ENCODE measurements at regions not wholly inside any gene's neighbourhood (a gene's known extent, or its start where the extent isn't known, plus 50 kb on each side); places are given as distances from the start of the nearest gene placed in this dataset.

- no peak for TF ChIP-seq TAF1 (IDR thresholded peaks at IDR 0.05; ENCODE audit: low read depth, low read length)
- no peak for TF ChIP-seq POU5F1 (IDR thresholded peaks at IDR 0.05; ENCODE audit: low read depth, low read length)
- no peak for TF ChIP-seq POLR2A (IDR thresholded peaks at IDR 0.05; ENCODE audit: control extremely low read depth in 1 of 2, low read depth in 2 of 2, low read length in 2 of 2)
- no peak for TF ChIP-seq KDM4A (IDR thresholded peaks at IDR 0.05; ENCODE audit: low read depth, low read length, severe bottlenecking)
- no peak for TF ChIP-seq RNF2 (IDR thresholded peaks at IDR 0.05; ENCODE audit: borderline replicate concordance, low read depth, low read length, missing control alignments, poor library complexity, severe bottlenecking)
- no peak for TF ChIP-seq SAP30 (IDR thresholded peaks at IDR 0.05; ENCODE audit: insufficient read depth, insufficient replicate concordance, low read length)
- TF ChIP-seq GABPA (IDR thresholded peaks at IDR 0.05; ENCODE audit: borderline replicate concordance, insufficient read depth, low read length): no peak
- no peak for TF ChIP-seq ASH2L (IDR thresholded peaks at IDR 0.05; ENCODE audit: low read length)
- no peak for TF ChIP-seq YY1 (IDR thresholded peaks at IDR 0.05; ENCODE audit: low read depth, low read length)
- TF ChIP-seq CTBP2 (IDR thresholded peaks at IDR 0.05; ENCODE audit: borderline replicate concordance, insufficient read depth, insufficient read length, low read length): no peak
- TF ChIP-seq SIN3A (conservative IDR thresholded peaks at IDR 0.05 in 1 of 2, IDR thresholded peaks at IDR 0.05 in 1 of 2; ENCODE audit: low read depth in 1 of 2, low read length in 2 of 2): no peak
These were observed 1140.0 kb upstream of the AUTS2 start (continued) for GRCh38 chr7:68458010-68458908.

All from H1 (cell line).